ENCODE measurements at regions not wholly inside any gene's neighbourhood (a gene's known extent, or its start where the extent isn't known, plus 50 kb on each side); places are given as distances from the start of the nearest gene placed in this dataset.

DNA sequence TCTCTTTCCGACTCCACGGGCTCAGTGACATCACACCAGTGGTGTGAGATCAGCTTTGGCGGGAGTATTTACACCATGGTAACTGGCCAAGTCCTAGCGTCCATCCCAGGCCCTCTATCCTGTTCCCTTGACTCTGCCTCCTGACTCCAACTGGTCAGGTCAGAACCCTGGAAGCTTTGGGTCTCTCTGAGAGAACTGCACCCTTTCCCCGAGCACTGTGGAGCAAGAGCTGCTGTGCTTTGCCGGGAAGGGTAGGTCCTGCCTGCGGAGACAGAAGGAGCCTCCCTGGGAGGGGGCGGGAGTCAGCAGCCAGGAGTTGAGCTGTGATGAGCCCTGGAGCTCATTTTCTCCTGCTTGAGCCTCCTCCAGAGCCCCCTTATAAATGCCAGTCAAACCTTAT lies 212.1 kb upstream of the TNRC6C start:
- DNase-seq (no peak), ATAC-seq (no peak)

DNA sequence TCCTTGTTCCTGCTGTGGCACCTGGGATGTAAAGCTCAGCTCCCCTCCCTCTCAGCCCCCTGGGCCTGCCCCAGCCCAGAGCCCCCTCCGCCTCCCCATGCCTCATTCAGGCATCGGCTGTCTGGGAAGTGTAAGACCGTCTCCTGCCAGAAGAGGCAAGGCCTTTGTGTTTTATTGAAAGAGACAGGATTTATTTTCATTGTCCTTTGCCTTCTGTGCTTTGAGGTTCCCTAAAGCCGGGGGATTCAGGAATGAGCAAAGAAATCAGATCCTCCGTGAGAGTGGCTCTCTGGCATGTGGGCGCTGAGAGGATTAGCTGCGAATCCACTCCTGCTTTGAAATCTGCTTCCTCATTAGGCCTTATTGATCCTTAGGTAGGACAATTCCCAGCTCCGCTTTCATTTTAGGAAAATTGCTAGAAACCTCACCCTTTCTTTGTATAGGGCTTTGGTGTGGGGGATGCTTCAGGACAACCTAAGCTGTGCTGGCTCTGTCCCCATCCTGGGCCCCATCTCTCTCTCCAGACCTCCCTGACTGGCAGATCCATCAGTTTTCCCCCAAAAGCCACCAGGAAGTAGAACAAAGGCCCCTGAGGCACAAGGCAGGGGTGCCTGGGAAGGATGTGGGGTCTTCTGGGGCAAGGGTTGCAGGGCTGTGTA lies 211.5 kb upstream of the TNRC6C start:
- ATAC-seq = no peak
- DNase-seq = no peak

DNA sequence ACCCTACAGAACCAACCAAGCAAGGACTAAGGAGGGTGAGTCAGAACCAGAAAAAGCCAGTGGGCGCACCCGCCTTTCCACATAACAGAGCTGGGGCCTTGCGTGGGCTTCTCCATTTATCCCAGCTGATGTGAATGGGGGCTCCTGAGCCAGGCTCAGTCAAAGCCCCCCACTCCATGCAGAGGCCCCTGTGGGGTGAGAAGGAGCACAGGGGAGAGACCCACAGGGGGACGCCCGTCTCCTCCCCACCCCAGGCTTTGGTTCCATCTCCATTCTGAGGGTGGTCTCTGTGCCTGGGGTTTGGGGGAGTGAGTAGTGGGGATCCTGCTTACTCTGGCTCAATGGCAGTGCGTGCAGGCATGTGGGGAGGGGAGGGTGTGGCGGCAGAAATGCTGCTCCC lies 210.1 kb upstream of the TNRC6C start:
- DNase-seq (no peak), ATAC-seq (no peak)

DNA sequence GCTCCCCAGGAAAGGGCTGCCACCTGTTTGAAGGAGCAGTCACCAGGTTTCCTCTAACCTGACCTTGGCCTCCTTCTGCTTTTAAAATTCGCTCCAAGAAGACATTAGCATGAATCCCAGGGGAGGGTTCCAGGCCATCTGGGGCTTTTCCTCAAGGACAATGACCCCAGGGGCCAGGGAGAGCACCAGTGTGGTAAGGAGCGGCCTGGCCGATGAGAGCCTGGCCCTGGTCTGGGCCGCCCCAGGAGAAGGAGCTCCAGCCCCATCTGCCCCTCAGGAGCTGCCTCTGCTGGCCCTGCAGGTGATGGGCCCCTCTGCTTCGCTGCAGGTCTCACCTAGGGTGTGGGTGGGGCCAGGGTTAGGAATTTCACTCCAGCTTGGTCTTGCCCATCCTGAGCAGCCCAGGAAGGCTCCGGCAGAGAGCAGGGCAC lies 209.2 kb upstream of the TNRC6C start:
- DNase-seq (no peak), ATAC-seq (no peak)

DNA sequence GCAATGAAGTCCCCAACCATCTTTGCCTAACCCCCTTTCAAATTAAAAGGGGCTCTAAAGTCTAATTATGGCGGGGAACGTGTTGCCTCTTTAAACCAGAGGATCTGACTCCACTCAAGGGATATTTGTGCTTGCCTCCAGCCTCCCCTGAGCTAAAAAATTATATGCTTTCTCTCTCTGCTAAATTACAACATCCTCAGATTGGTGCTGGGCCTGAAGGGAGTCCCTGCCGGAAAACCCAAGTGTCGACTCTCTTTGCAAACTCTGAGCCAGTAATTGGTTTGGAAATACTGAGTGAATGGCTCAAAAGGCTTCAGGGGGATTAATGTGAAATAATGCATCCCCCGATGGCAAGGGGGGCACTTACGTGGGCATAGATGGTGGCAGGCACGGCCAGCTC lies 208.5 kb upstream of the TNRC6C start:
- no peak for ATAC-seq
- DNase-seq = no peak

DNA sequence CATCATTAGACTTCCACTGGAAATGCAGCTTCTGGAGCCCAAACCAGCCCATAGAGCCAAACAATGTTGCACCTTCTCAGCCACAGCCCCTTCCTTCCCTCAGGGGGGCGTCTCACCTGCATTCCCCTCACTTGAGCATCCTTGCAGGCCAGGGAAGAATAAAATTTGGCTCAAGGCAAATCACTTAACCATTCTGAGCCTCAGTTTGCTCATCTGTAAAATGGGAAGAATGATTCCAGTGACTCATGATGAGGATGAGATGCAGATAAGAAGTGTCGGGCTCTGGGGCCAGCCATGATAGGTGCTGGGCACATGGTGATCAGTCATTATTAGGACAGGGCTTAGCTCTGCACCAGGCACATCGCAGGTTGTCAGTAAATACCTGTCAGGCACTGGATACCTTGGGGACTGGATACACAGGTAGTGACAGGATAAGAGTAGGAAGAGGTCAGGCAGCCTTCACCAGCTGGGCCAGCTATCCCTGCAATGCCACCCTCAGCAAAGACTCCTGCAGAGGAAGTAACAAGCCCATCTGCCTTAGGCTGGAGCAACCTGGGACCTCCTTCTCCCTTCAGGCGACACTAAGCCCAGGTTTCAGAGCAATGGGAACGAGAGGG lies 208.0 kb upstream of the TNRC6C start:
- ATAC-seq = no peak
- DNase-seq = no peak

DNA sequence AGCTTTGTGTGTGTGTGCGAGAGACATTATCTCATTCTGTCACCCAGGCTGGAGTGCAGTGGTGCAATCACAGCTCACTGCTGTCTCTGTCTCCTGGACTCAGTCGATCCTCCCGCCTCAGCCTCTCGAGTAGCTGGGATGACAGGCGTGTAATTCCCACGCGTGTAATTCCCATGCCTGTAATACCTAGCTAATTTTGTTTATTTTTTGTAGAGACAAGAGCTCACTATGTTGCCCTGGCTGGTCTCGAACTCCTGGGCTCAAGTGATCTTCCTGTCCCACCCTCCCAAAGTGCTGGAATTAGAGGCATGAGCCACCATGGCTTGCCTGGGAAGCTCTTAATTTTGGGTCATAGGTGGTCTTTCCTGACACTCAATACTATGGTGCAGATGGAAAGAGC lies 205.3 kb upstream of the TNRC6C start:
- no peak for ATAC-seq
- DNase-seq = no peak

DNA sequence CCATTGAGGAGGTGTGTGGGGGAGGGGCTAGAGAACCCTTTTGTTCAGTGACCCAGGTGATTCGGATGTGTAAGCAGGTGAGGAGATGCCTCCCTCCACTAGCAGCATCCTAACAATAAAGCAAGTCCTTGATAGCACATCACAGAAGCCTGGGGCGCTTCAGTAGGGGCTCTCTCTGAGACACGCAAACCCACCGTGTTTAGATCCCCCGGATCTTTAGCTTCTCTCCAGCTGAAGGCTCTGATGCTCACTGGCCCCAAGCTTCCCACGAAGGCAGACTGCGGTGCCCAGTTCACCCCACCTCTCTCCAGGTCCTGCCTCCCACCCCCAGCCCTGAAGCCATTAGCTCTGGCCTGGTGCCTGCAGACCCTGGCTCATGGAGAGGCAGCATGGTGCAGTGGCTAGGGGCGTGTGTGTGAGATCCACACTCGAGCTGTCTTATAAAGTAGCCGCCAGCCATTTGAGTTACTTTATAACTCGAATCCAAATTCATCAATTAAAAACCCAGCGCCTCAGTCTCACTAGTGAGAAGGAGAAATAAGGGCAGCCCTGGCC lies 204.7 kb upstream of the TNRC6C start:
- ATAC-seq (no peak), DNase-seq (no peak)

DNA sequence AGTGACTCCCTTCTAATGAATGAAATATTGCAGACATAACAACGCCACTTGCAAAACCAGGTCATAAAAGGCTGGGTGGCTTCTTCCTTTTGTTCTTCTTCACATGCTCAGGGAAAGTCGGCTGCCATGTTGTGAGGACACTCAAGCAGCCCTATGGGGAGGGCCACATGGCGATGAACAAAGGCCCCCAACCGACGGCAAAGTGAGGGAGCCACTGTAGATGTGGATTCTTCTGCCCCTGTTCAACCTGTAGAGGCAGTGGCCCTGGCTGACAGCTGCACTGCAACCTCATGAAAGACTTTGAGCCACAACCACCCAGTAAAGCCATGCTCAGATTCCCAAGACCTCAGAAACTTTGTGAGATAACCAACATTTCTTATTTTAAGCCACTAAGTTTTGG lies 203.5 kb upstream of the TNRC6C start:
- ATAC-seq = no peak
- DNase-seq = no peak

DNA sequence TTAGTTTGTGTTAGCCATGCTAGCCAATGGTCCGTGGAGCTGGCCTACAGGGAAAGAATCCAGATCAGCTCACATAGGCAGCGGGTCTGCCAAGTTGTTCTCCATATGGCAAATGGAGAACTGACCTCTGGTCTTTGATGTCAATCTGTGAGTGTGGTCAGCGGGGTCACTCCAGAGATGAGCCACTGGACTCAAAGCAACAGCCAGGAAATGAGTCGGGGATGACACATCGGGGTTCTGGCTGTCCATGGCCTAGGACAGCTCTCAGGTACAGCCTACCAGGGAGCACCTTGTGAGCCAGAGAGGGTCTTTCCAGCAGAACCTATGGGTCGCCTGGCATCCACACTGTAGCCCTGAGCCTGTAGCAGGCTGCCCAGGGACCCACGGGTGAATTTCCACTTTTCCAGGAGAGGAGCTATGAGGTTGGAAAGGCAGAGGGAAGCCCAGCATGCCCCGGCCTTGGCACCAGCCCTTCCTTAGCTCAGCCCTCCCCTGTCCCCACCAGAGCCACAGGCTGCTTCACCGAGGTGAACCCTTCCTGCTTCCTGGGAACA lies 203.0 kb upstream of the TNRC6C start:
- ATAC-seq (no peak), DNase-seq (no peak)

DNA sequence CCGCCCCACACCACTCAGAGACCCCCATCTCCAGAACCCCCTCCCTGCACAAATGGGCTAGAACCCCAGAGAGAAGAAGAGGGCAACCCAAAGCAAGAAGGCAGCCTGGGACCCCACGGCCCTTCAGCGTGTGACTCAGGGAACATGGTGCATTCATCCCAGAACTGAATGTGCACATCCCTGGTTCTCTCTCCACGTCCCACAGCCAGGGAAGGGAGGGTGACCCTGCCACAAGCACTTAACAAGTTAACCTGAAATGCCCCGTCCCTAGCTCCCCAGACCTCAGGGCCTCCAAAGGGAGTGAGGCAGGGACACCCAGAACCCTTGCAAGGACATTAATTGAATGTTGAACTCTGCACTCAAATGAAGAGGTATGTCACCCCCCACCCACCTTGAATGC lies 202.5 kb upstream of the TNRC6C start:
- ATAC-seq (no peak), DNase-seq (no peak)

DNA sequence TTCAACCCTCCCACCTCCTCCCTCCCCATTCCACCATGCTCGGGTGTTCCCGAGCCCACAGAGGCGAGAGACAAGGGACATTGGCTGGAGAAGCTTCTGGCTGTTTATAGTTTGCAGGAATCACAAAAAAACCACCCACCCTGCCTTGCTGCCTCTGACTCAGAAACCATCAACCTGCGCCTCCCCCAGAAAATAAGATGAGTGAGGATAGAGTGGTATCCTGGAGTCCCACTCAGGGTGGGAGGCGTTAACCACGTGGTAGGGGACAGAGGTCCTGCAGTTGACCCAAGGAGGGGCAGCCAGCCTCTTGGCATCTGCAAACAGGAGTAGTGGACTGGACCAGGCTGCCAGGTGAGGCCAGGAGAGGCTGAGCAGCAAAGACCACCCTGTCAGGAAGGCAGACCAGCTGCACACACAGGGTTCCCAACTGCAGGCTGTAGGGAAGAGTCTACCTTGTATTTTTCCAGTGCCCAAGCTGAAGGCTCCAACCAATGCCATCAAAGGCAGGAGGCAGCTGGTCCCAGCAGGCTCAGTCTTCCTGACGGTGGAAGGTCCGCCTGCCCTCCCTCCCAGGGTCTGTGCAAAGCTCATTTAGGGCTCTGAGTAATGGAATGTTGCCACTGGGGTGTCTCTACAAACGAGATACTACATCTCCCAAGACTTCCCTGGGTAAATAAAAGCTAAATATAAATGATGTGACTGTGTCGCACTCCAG lies 201.5 kb upstream of the TNRC6C start:
- no peak for ATAC-seq
- no peak for DNase-seq

DNA sequence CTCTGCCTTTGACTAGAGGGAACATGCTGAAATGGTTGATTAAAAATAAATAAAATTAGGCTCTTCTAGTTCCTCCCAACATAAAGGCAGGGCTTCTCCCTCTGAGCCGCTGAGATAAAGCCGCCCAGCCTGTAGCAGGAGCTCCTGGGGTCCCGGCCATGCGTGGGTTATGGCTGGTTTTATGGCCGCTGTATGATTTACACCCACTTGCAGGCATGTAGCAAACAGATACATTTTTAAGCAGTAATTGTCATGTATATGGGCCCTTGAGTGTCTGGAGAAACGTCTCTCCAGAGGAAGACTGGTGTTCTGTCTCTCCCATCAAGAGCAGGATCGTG lies 201.0 kb upstream of the TNRC6C start:
- no peak for ATAC-seq
- DNase-seq = no peak

DNA sequence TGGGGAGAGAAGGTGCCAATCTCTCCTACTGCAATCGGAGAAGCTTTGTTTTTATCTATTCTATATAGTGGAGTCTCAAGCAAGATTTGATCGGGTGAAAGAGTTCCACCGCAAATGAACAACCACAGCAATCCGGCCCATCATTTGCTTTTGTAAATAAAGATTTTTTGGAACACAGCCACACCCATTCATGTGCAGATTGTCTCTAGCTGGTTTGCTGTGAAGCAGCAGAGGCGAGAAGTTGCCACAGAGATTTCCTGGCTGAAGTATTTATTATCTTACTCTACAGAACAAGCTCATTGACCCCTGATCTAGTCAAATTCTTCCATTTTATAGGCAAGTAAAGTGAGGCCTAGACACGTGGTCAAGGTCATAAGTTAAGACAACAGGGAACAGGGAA lies 195.5 kb upstream of the TNRC6C start:
- DNase-seq (no peak), ATAC-seq (no peak)

DNA sequence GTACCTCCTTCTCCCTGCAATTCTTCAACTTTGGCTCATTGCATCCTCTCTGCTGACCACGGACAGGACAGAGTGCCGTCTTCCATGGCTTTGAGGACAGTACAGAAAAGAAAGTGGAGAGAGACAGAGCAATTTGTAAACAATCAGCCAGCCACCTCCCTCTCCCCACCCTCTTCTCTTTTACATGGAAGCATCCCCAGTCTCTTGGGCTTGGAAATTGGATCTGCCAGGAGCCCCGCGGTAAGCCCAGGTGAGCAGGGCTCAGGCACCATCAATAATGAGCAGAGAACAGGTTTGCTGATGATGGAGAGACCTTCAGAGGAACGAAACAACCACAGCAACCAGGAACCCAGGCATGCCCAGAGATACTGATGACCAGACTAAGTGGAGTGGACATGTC lies 194.9 kb upstream of the TNRC6C start:
- no peak for DNase-seq
- ATAC-seq = no peak

DNA sequence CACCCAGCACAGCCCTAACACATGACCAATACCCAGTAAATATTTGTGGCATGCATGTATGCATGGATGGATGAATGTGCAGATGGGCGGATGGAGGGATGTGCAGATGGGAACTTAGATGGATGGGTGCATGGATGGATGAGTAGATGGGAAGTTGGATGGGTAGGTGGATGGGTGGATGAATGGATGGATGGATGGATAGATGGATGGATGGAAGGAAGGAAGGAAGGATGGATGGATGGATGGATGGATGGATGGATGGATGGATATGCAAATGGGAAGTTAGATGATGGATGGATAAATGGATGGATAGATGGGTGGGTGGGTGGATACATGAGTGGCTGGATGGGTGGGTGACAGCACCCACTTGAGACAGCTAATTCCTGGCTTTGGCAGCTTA lies 193.2 kb upstream of the TNRC6C start:
- ATAC-seq (no peak), DNase-seq (no peak)

DNA sequence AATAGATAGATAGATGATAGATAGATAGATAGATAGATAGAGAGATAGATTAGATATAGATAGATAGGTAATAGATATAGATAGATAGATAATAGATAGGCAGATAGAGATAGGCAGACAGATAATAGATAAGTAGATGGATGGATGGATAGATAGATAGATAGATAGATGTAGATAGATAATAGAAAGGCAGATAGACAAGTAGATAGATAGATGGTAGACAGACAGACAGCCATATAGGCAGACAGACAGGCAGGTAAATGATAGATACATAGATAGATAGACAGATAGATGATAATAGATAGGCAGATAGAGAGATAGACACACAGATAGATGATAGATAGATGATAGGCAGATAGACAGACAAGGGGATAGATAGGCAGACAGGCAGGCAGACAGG lies 191.4 kb upstream of the TNRC6C start:
- no peak for DNase-seq
- ATAC-seq = no peak

DNA sequence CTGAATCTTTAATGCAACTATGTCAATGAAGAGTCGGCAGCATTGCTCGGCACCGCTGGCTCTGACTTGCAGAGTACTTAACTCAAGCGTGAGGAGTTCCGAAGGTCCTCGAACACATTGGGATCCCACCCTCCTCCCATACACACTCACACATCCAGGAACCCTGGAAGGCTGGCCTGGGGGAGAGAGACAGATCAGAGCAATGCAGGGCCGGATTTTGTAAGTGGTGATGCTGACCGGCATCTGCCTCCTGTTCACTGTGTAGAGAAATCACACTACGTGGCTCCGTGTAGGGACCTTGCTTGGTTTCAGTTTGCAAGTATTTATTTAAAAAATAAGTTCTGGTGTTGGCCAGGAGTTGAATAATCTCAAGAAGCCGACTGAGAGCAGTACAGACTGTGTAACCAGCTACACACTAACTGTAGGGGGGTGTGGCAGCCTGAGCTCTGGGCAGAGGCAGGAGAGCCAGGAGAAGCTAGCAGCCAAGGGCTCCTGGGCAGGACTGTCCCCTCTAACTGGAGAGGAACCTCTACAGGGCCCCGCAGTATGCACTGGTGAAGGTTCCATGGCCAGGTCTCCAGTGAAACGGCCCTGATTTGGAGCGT lies 190.2 kb upstream of the TNRC6C start:
- ATAC-seq (no peak), DNase-seq (no peak)

DNA sequence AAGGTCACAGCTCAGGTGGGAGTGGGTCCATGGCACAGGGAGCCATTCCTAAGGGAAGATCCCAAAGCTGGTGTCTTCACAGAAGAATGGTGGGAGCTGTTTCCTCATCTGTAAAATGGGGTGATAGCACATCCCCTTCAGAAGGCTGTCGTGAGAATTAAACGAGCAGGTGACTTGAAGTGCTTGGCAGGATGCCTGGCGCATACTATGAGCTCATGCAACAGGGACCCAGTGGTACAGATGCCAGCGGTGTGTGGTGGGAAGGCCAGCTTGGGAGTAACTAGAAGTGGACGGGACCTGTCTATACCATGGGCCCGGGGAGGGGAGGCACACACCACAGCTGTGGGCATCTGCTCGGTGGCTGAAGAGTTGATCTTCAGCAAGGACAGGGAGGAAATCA lies 189.3 kb upstream of the TNRC6C start:
- DNase-seq (no peak), ATAC-seq (no peak)

DNA sequence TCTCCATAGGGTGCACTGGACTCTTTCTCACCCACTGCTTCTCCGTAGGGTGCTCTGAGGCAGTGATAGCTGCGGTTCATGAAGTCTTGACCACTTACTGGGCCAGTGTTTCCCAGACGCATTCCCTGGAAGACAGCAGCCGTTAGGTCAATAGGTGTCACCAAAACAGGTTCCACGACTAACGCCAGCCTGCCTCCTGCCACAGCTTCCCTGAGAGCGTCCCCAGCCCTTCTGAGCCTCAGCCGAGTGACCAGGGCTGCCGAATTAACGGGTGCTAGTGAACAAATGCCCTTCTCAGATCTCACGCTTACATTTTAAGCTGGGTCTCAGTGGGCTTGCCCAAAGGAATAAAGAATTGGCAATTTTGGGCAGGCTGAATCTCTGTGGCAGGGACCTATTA lies 188.7 kb upstream of the TNRC6C start:
- no peak for DNase-seq
- ATAC-seq = no peak

DNA sequence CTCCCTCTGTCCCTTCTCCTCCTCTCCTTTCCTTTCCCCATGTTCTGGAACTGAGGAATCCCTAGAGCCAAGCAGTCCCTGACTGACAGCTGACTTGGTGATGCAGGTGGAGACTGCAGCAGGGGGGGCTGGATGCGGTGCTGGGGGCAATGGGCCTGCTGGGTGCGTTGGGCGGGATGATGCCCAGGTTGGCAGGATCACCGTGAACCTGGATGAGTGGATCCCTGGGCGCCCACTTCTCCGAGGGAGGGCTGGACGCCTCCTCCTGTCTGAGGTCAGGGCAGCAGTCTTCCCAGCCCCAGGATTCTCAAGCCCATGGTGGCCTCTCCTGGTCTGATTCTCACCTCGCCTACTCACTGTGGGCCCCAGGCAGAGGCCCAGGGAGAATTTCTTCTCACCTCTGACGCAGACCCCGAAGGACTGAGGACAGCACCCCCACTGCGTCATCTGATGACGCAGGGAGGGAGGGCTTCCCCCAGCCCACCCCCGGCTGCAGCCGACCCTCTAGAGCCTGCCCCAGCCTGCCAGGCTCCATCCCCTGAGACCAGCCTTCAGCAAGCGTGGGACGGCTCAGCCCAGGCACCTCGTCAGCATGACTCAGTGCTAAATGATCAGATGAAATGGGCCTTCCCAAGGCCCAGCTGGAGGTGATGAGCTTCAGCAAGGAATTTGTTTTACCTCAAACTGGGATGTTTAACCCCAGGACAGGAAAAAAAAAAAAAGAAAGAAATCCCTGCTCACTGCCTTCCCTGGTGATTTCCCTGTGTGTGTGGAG lies 188.0 kb upstream of the TNRC6C start:
- ATAC-seq (no peak), DNase-seq (no peak)

DNA sequence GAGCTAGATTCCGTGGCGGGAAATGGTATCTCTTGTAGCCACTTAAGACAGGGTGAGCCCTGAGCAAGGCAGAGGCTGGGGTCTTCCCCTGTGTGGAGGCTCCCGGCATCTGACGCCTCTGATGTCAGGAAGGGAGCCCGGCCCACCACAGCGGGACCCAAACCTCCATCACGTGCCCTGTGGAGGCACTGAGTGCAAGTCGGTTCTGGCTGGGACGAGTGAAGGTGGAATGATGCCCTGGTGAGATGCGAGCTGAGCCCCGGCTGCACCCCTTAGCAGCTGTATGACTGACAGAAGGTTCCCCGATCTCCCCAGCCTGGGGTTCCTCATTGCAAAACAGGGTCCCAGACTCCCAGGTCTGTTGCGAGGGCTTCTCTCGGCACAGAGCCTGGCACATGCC lies 187.4 kb upstream of the TNRC6C start:
- ATAC-seq (no peak), DNase-seq (no peak)

All from stimulated activated naive CD8-positive, alpha-beta T cell treated with anti-CD3 and anti-CD28 coated beads, Interleukin-15, Interleukin-2, amounts not matched to agents 100 U/mL and 50 U/mL, for 24 hours (primary cell).